Activated CD8-positive, alpha-beta memory T cell treated with anti-CD3 and anti-CD28 coated beads, Interleukin-2, amount 50 U/mL, for 48 hours (primary cell): ENCODE measurements at regions not wholly inside any gene's neighbourhood (a gene's known extent, or its start where the extent isn't known, plus 50 kb on each side); places are given as distances from the start of the nearest gene placed in this dataset.

Experiments used
- DNase-seq: peaks from one replicate; pipeline ENCODE4 v3.0.0-alpha.2; 2020

DNA sequence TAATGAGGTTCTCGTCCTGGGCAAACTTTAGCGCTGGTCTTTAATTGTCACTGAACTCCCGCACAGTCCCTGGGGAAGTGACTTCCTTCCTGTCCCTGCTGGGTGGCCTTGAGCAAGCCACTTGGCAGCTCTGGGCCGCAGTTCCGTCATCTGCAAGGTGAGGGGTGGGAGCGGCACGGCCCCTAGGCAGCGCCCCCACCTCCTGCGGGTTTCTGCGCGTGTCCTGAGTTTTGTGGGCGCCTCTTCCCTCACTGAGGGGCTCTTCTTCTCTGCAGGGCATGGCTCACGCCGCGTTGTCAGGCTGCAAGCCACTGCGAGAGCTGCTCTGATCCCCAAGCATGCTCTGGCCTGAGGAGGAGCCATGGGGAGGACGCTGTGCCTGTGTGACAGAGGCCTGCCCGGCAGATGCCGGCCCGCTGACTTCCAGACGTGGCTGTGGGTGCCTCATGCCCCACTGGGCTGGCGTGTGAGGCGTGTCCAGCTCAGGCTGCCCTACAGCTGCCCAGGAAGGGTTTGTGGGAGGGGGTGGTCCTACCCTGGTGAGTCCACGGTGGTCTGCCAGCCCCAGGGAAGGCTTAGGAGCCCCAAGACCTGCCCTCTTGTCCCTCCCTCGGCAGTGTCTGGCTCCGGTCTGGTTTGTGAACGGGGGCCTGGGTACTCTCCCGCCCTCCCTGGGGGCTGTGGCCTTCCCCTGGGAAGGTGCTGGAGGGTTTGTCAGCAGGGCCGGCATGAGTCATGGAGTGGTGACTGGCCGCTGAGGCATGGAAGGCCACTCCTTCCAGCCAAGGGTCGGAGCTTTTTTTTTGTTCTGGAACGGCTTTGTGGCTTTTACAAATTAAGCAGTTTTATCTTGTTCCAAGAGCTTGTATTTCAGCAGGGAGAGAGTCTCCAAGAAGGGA is 182.0 kb downstream of the SEC14L1 start:
- DNase-seq: no peak

DNA sequence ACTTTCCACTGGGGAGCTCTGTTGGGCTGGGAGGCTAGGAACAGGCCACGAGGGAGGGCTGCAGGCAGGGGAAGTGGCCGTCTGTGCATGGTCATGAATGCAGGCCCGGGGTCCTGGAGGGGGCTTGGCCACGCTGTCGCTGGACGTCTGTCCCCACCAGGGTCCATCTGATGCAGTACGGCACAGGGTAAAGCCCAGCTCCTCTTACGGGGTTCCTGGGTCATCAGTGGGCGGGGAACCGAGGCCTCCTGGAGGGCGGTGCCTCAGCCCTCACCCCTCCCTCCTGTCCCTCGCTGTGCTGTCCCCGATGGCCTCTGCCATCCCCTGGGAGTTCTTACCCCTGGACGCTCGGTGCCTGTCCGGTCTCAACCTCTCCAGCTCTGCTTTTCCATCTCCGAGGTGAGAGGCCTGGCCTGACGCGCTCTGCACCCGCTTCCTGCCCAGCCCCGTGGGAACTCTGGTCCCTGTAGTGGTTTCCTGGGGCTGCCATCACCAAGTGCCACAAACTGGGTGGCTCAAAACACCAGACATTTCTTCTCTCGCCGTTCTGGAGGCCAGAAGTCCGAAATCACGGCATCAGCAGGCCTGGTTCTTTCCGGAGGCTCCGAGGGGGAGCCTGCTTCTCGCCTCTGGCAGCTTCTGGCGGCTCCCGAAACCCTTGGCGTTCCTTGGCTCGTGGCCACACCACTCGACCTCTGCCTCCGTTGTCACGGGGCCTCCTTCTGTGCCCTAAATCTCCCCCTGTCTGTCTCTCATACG is 182.8 kb downstream of the SEC14L1 start:
- peak; percentile 54 for DNase-seq

DNA sequence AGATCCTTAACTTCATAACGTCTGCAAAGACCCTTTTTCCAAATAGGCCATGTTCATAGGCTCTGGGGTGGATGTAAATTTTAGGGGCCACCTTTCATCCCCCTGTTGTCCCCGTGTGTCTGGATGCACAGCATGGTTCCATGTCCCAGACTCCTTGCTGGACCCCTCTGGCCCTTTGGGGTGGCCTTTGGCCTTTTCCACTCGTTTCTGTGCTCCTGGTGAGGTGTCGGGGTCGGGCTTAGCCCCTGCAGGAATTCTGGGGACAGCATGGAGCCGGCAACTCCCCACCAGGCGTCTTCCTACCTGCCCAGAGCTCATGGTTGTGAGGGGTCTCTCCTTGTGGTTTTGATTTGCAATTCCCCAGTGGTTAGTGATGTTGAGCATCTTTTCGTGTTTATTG is 183.5 kb downstream of the SEC14L1 start:
- DNase-seq: peak; percentile 48

DNA sequence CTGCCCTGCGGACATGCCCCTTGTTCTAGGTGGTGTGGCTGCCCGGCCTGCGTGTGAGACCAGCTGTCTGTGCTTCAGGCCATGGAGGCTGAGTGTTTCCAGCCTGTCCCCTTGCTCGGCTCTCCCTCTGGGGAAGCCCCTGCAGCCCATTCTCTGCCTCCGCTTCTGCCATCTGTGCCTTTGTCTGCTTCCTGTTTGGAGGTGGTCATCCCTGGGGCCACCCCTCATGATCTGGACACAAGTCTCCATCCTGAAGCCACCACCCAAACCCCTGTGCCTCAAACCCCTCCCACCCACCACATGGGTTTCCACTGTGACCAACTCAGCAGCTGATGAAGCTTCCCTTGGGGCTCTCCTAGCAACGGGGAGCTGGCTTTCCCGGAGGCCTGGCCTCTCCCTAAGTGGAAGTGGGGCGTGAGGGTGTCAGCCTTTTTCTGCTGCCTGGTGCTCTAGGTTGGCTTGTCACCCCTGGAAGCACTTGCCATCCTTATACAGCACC is 184.9 kb downstream of the SEC14L1 start:
- DNase-seq: peak; percentile 60

DNA sequence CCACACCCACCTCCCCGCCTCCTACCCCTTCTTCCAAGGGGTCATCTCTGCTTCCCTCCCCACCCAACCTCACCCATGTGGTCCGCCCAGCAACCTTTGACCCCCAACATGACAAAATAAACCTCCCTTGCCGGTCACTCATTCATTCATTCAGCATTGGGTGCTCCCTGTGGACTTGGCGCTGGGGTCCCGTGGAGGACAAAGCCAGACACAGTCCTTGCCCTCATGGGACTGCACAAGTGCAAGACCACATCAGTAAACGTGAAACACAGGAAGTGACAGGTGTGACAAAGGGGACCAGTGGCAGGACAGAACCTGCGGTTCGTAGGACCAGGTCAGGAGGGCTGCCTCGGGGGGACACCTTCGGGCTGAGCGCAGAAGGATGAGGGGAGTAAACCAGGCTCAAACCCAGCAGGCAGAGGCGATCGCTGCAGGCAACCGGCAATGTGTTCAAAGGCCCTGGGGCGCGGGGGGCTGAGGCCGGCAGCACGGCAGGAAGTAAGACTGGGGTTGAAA is 185.4 kb downstream of the SEC14L1 start:
- peak; percentile 59 for DNase-seq

DNA sequence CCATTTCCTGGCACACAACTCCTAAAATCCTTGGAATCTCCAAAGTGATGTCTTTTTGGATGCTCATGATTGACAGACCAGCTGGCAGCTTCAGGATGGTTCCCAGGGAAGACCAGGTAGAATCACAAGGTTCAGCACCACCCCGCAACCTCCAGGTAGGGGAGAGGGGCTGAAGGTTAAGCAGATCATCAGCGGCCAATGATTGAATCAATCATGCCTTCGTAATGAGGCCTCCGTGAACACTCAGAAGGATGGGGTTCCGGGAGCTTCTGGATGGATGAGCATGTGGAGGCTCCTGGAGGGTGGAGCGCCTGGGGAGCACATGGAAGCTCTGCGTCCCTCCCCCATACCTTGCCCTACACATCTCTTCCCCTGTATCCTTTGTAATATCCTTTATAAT is 185.9 kb downstream of the SEC14L1 start:
- peak; percentile 45 for DNase-seq

DNA sequence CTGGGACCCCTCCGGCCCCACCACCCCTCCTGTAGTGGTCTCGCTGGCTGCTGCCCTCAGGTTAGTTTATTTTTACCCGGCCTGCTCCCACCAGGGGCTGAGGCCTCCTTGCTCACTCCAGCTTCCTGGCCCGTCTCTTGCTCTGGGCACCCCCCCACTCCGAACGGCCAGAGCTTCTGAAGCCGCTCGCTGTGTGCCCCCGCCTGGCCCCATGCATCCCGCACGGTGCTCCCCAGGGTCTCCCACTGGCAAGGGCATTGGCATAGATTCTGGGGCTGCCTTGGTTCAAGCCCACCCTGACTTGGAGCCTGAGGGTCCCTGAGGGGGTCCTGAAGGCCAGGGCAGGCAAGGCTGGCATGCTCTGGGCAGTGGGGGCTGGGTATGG is 186.4 kb downstream of the SEC14L1 start:
- DNase-seq: peak; percentile 48

DNA sequence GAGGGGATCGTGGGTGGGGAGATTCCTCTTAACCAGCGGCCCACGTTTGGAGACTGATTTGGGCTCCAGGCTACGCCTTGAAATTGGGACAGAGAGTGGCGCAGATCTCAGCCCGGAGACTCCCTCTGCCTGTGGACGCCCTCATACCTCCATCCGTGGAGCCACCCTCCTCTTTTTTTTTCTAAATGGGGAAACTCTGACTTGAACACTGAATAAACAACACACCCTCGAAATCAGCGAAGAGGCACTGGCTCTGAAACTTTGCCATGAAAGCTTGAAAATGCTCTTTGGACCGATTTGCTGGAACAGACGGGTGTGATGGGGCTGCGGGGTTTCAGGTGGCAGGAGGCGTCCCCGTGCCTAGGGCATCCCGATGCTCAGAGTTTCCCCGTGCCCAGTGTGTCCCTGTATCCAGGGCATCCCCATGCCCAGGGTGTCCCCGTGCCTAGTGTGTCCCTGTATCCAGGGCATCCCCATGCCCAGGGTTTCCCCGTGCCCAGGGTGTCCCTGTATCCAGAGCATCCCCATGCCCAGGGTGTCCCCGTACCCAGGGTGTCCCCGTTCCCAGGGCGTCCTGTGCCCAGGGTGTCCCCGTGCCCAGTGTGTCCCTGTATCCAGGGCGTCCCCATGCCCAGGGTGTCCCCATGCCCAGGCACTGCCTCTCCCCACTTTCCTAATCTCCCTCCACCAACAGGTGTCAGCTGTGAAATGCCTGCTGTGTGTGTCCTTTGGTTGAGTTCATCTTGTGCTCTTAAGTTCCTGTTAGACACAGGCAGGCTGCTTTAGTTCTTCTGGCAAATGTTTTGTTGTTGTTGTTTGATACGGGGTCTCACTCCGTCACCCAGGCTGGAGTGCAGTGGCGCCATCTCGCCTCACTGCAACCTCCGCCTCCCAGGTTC is 187.0 kb downstream of the SEC14L1 start:
- peak; percentile 42 for DNase-seq

DNA sequence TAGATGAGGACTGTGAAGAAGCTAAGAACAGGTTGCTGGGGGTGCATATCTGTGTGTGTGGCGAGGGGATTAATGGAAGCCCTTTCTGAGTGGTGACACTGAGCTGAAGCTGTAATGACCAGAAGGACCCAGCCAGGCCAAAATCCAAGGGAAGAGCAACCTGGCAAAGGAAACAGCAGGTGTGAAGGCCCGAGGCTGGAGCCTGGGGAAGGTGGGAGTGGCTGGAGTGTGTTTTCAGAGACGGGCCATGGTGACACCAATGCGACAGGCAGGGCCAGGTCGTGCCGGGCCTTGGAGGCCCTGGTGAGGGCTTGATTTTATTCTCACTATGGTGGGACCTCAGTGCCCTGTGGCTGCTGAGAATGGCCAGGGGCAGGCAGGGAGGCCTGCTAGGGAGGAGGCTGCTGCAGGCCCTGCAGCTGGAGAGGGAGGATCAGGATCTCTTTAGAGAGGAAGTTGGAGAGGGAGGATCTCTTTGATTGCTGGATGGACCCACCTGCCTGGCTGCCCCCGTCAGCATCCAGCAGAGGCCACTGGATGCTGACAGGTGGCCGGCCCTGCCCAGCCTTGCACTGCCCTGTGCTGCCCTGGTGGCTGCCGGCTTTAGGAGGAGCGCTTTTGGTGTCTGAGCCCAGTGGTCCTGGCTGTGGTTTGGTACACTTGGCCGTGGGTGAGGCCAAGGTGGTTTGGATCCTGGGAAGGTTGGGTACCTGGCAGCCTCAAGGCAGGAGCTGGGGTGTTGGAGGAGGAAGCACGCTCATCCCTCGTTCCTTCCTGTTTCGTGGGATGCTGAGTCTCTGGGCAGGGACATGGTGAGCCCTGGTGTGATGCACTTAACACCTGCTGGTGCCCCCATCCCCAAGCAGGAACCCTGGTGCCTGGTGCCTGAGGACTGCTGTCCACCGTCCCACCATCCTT is 188.3 kb downstream of the SEC14L1 start:
- DNase-seq: peak; percentile 49

DNA sequence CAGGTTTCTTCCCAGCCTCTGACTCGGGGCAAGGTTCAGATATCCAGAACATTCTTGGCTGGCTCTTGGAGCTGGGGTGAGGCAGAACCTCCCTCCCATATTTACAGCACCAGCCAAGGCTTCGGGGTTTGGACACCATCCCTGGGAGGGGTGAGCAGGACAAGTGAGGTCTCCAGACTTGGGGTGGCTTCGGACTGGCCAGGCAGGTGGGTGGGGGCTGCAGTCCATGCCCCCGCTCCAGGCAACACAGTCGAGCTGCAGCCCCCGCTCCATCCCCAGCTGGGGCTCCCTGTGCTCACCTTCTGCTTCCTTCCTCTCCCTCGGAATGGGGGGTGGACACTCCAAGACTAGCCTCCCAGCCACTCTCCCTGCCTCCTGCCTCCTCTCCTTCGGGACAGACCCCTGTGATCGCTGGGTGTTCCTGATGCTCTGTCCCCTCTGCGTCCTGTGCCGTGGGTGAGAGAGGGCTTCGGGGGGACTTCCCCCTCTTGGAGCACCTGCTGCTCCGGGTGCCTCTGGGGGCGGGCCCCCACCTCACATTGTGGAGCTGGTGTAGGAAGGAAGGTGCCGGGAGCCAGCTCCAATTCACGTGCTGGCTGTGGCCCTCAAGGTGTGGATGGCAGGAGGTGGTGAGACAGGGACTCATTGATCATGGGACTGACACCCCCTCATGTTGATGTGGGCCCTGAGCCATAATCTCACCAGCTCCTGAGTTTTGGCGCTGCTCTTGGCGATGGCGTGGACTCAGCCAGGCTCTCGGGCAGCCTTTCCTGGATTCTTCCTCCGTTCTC is 189.2 kb downstream of the SEC14L1 start:
- DNase-seq: peak; percentile 50

DNA sequence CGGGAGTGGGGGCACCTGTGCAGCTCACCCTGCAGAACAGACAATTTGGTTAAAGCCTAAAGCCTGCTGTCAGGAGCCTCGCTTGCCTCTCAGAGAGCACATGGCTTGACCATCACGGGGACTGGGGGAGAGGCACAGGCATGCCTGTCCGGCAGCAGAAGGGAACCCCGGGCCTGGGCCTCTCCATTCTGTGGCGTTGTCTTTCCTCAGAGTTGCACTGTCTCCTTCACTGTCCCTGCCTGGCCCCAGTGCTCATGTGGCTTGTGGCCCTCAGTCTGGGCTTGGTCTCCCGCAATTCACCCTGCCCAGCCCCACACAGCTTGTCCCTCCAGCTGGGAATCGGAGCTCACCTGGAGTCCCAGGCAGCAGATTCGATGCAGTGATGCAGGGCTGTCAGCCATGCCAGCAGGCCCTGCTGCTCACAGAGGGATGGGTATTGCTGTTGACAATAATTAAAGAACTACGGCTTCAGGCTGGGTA is 189.9 kb downstream of the SEC14L1 start:
- no peak for DNase-seq

DNA sequence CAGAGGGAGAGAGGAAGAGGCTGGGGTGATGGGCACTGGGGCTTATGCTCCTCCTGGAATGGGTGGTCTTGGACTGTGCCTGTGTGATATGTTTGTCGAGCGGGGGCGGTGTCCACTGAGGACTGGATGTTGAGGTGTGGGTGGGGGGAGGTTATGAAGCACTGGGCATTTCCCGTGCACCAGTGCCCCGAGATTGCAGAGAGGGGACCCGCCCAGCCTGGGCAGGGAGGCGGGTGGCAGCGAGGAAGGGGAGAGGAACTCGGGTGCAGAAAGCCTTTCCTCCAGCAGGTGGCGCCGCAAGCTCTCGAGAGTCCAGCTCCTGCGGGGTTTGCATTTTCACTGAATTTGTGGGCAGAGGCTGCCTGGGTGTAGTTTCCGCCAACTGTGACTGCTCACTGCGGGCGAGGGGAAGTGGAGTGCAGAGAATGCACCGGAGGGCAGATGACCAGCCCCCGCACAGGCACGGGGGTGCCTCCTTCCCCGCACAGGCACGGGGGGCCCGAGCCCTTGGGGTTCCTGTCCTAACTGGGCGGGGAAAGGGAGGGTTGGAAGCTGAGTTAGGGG is 190.6 kb downstream of the SEC14L1 start:
- DNase-seq: peak; percentile 99

DNA sequence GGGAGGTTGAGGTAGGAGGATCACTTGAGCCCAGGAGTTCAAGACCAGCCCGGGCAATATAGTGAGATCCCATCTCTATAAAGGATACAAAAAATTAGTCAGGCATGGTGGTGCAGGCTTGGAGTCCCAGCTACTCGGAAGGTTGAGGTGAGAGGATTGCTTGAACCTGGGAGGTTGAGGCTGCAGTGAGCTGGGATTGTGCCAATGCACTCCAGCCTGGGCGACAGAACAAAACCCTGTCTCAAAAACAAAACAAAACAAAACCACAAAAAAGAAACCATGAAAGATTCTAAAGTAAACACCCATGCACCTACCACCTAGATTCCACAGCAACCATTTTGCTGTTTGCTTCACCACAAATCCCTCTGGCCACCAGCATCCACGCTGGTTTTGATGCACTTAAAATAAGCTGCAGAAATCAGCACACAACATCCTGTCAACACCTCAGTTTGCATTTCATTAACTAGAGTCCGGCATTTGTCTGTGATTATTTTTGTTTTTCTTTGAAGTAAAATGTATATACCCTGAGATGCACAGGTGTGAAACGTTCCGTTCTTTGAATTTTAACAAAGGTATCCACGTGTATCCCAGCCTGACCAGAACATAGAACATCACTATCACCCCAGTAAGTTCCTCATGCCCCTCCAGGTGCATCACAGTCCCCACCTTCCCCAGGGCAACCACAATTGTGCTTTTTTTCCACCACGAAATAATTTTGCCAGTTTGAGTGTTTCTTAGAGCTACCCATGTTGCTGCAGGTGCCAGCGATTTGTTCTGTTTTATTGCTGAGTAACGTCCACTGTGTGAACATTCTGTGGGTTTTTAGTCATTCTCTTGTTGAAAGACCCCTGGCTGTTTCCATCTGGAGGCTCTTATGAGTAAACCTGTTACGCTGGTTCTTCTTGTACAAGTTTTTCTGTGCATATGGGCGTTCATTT is 191.5 kb downstream of the SEC14L1 start:
- DNase-seq: peak; percentile 57

DNA sequence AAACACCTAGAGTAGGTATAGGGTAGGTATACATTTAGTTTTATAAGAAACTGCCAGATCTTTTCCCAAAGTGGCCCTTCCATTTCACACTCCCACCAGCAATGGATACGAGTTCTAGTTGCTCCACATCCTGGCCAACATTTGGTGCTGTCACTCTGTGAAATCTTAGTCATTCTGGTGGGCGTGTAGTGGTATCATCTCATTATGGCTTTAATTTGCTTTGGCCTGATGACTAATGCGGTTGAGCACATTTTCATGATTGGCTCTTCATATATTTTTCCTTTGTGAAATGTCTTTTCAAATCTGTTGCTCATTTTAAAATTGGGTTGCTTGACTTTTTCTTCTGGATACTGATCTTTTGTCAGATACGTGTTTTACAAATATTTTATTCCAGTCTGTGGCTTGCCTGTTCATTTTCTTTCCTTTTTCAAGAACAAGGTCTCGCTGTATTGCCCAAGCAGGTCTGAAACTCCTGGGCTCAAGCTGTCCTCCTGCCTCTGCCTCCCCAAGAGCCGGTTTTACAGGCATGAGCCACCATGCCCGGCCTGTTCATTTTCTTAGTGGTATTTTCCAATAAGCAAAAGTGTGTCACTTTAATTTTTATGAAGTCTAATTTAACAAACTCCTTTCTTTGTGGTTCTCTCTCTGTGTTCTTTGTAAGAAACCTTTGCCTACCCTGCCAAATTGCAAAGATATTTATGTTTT is 192.4 kb downstream of the SEC14L1 start:
- DNase-seq: peak; percentile 60

DNA sequence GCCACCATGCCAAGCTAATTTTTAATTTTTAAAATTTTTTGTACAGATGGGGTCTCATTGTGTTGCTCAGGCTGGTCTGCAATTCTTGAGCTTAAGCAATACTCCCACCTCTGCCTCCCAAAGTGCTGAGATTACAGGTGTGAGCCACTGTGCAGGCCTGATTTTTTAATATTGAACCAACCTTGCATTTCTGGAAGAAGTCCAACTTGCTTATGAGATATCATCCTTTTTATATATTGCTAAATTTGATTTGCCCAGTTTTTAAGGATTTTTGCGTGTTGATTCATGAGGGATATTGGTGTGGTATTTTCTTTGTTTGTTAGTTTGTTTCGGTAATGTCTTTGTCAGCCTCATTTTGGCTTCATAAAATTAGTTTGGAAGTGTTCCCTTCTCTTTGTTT is 196.4 kb downstream of the SEC14L1 start:
- no peak for DNase-seq

DNA sequence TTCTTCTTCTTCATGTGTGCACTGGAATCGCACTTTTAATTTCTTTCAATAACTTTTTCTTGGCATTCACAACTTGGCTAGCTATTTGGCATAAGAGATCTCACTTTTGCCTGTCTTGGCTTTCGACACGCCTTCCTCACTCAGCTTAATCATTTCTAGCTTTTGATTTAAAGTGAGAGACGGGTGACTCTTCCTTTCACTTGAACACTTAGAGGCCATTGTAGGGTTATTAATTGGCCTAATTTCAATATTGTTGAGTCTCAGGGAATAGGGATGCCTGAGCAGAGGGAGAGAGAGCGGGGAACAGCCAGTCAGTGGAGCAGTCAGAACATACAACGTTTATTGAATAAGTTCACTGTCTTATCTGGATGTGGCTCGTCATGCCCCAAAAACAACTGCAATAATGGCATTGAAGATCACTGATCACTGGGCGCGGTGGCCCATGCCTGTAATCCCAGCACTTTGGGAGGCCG is 200.3 kb downstream of the SEC14L1 start:
- DNase-seq: peak; percentile 51

DNA sequence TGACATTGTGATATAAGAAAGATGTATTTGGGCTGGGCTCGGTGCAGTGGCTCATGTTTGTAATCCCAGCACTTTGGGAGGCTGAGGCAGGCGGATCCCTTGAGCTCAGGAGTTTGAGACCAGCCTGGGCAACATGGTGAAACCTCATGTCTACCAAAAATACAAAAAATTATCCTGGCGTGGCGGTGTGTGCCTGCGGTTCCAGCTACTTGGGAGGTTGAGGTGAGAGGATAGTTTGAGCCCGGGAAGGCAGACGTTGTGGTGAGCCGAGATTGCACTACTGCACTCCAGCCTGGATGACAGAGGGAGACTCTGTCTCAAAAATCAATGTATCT is 201.9 kb downstream of the SEC14L1 start:
- peak; percentile 46 for DNase-seq
